Progenitor cell of endocrine pancreas (in vitro differentiated cells): ENCODE measurements at regions not wholly inside any gene's neighbourhood (a gene's known extent, or its start where the extent isn't known, plus 50 kb on each side); places are given as distances from the start of the nearest gene placed in this dataset.

Experiments used
- DNase-seq: peaks from one replicate; pipeline ENCODE4 v3.0.0; 2021; ENCODE audit warnings: low spot score; ENCODE audit not compliant: unreplicated experiment
- H3K27ac Mint-ChIP-seq: 2 replicates; pipeline ENCODE4 v1.8.0; 2021; ENCODE audit warnings: mild to moderate bottlenecking, moderate library complexity, mixed read lengths
- H3K27me3 Mint-ChIP-seq: 2 replicates; pipeline ENCODE4 v1.8.0; 2021; ENCODE audit warnings: mixed read lengths
- H3K36me3 Mint-ChIP-seq: 2 replicates; pipeline ENCODE4 v1.8.0; 2022; ENCODE audit warnings: mixed read lengths; ENCODE audit not compliant: insufficient read depth
- H3K4me1 Mint-ChIP-seq: 2 replicates; pipeline ENCODE4 v1.8.0; 2021; ENCODE audit warnings: low read depth, mixed read lengths
- H3K4me3 Mint-ChIP-seq: 2 replicates; pipeline ENCODE4 v1.8.0; 2021; ENCODE audit warnings: low read depth, mild to moderate bottlenecking, moderate library complexity, mixed read lengths
- H3K9me3 Mint-ChIP-seq: 2 replicates; pipeline ENCODE4 v1.8.0; 2021; ENCODE audit warnings: low read depth, mixed read lengths
- CTCF ChIP-seq: fragments of 200-600 bp; sonication (generic); IDR thresholded peaks from one replicate; pipeline ENCODE4 v1.5.0; 2021; ENCODE audit warnings: antibody characterized with exemption, mild to moderate bottlenecking; ENCODE audit not compliant: unreplicated experiment

GRCh38 chr2:195343540-195343939, 313.5 kb upstream of the SLC39A10 start:
- TF ChIP-seq CTCF = no peak
- Mint-ChIP-seq H3K4me1 (peaks cover 1% of the 10 kb centered on the region), H3K36me3 (no peaks in the 10 kb centered on the region)

GRCh38 chr2:195342061-195342460, 315.0 kb upstream of the SLC39A10 start:
- no peak for DNase-seq
- Mint-ChIP-seq H3K27me3 (peaks cover 18% of the 10 kb centered on the region), H3K4me3 (no peak overlapping the region), H3K4me1 (peaks cover 4% of the 10 kb centered on the region), H3K27ac (no peak overlapping the region), H3K36me3 (no peaks in the 10 kb centered on the region), H3K9me3 (no peaks in the 10 kb centered on the region)
- TF ChIP-seq CTCF = no peak

More at GRCh38 chr2:195343540-195343939, 313.5 kb upstream of the SLC39A10 start:
- no peak for DNase-seq
- Mint-ChIP-seq H3K9me3 (no peaks in the 10 kb centered on the region), H3K4me3 (no peak overlapping the region), H3K27ac (no peak overlapping the region), H3K27me3 (peaks cover 15% of the 10 kb centered on the region)

- Mint-ChIP-seq H3K4me3 (no peak overlapping the region), H3K4me1 (peaks cover 4% of the 10 kb centered on the region), H3K27me3 (peaks cover 5% of the 10 kb centered on the region), H3K36me3 (no peaks in the 10 kb centered on the region), H3K27ac (no peak overlapping the region), H3K9me3 (no peaks in the 10 kb centered on the region)
- no peak for TF ChIP-seq CTCF
- DNase-seq = no peak
These were observed 318.2 kb upstream of the SLC39A10 start for GRCh38 chr2:195338856-195339255.

GRCh38 chr2:195337597-195337996, 319.4 kb upstream of the SLC39A10 start:
- Mint-ChIP-seq H3K27me3 (peaks cover 4% of the 10 kb centered on the region), H3K4me1 (peaks cover 4% of the 10 kb centered on the region), H3K36me3 (no peaks in the 10 kb centered on the region), H3K4me3 (no peak overlapping the region), H3K9me3 (no peaks in the 10 kb centered on the region), H3K27ac (no peak overlapping the region)
- no peak for DNase-seq
- TF ChIP-seq CTCF = no peak

GRCh38 chr2:195333869-195334268, 323.2 kb upstream of the SLC39A10 start:
- Mint-ChIP-seq H3K9me3 (no peaks in the 10 kb centered on the region), H3K4me3 (no peak overlapping the region), H3K27me3 (peaks cover 4% of the 10 kb centered on the region), H3K36me3 (no peaks in the 10 kb centered on the region), H3K27ac (no peak overlapping the region), H3K4me1 (peaks cover 3% of the 10 kb centered on the region)
- TF ChIP-seq CTCF = no peak
- DNase-seq = no peak
